Upper lobe of left lung (tissue), 6 donors: ENCODE measurements at regions not wholly inside any gene's neighbourhood (a gene's known extent, or its start where the extent isn't known, plus 50 kb on each side); places are given as distances from the start of the nearest gene placed in this dataset.

ENCODE experiments used
- ATAC-seq, 2 donors: fragments of 200-7000 bp; cut with Tn5 transposase; one replicate each; pipeline ENCODE4 v1.9.1; 2022; ENCODE audit warnings: mild to moderate bottlenecking in 2 of 2, moderate library complexity in 2 of 2; ENCODE audit not compliant: low FRiP score in 2 of 2
- DNase-seq, 2 donors: peaks; one replicate each; pipeline ENCODE4 v3.0.0-alpha.2; 2019 to 2020
- H3K27ac ChIP-seq, 4 donors: fragments of 200-600 bp; sonication (generic); one replicate each; pipeline ENCODE4 v1.5.1; 2016 to 2019
- H3K27me3 ChIP-seq, 4 donors: fragments of 200-600 bp; sonication (generic); one replicate each; pipeline ENCODE4 v1.5.1; 2017 to 2019
- H3K36me3 ChIP-seq, 4 donors: fragments of 200-600 bp; sonication (generic); one replicate each; pipeline ENCODE4 v1.5.1; 2016 to 2019
- H3K4me1 ChIP-seq, 4 donors: fragments of 200-600 bp; sonication (generic); one replicate each; pipeline ENCODE4 v1.5.1; 2018 to 2019
- H3K4me3 ChIP-seq, 4 donors: fragments of 200-600 bp; sonication (generic); one replicate each; pipeline ENCODE4 v1.5.1; 2017 to 2019; ENCODE audit warnings: mild to moderate bottlenecking in 2 of 4, moderate library complexity in 1 of 4
- H3K9me3 ChIP-seq, 4 donors: fragments of 200-600 bp; sonication (generic); one replicate each; pipeline ENCODE4 v1.5.1; 2018 to 2019
- CTCF ChIP-seq, 6 experiments: fragments of 450-650 bp in 4 of 6; fragments of 200-600 bp in 2 of 6; sonication (generic) in 2 of 6; IDR thresholded peaks; one replicate each; pipeline ENCODE4 v1.5.1; 2016 to 2019; ENCODE audit warnings: antibody characterized with exemption in 6 of 6
- EP300 ChIP-seq, 4 donors: sonication (generic); formaldehyde crosslinking; IDR thresholded peaks; one replicate each; pipeline ENCODE4 v1.5.1; 2017; ENCODE audit warnings: antibody characterized with exemption in 4 of 4, control low read depth in 2 of 4
- POLR2A ChIP-seq, 4 donors: fragments of 450-650 bp; IDR thresholded peaks; one replicate each; pipeline ENCODE4 v1.5.1; 2016 to 2017; ENCODE audit warnings: antibody characterized with exemption in 4 of 4, mild to moderate bottlenecking in 2 of 4
- POLR2AphosphoS5 ChIP-seq, 2 donors: sonication (generic); formaldehyde crosslinking; IDR thresholded peaks; one replicate each; pipeline ENCODE4 v1.5.1; 2017; ENCODE audit warnings: antibody characterized with exemption in 2 of 2
- WGBS, 2 donors: methylation state at CpG; one replicate each; pipeline ENCODE4 v1.1.5; 2017 to 2018; 5-methylcytosine and 5-hydroxymethylcytosine counted together
- donor health status: DM: no; HTN: no; CAD: no; lungs with moderate emphysema.
- donor health status: DM: no; HTN: yes; CAD: no; lungs with severe emphysema.

GRCh38 chr18:71554686-71555085, 989.5 kb downstream of the CBLN2 start:
- Histone ChIP-seq H3K4me1 (no peaks in the 10 kb centered on the region), H3K9me3 (no peaks in the 10 kb centered on the region), H3K4me3 (no peak overlapping the region), H3K27me3 (no peaks in the 10 kb centered on the region), H3K27ac (no peak overlapping the region), H3K36me3 (no peaks in the 10 kb centered on the region)
- ATAC-seq (no peak), DNase-seq (no peak)
- TF ChIP-seq CTCF (IDR thresholded peaks at IDR 0.05) (no peak), POLR2A (IDR thresholded peaks at IDR 0.05) (no peak), POLR2AphosphoS5 (IDR thresholded peaks at IDR 0.05) (no peak), EP300 (IDR thresholded peaks at IDR 0.05) (no peak)
- WGBS, 2 donors: 56 to 69% methylated on average over 2 of the region's 2 CpGs

- TF ChIP-seq POLR2A (IDR thresholded peaks at IDR 0.05) (no peak), EP300 (IDR thresholded peaks at IDR 0.05) (no peak), POLR2AphosphoS5 (IDR thresholded peaks at IDR 0.05) (no peak), CTCF (IDR thresholded peaks at IDR 0.05) (no peak)
- H3K36me3 ChIP-seq: no peaks in the 10 kb centered on the region
- WGBS, 2 donors: 78 to 82% methylated on average over 3 of the region's 3 CpGs
- DNase-seq (no peak), ATAC-seq (no peak)
- H3K4me3 ChIP-seq: no peak overlapping the region
- no peaks in the 10 kb centered on the region for H3K27me3 ChIP-seq
- peaks cover 0 to 10% (median 2%) of the 10 kb centered on the region in 4 donors for H3K9me3 ChIP-seq
- H3K4me1 ChIP-seq: no peaks in the 10 kb centered on the region
- no peak overlapping the region for H3K27ac ChIP-seq
Measured at GRCh38 chr18:71541643-71542042, 1002.5 kb downstream of the CBLN2 start.

GRCh38 chr18:71529703-71530303, 1014.3 kb downstream of the CBLN2 start:
- H3K27me3 ChIP-seq: no peaks in the 10 kb centered on the region
- H3K36me3 ChIP-seq: no peaks in the 10 kb centered on the region
- no peaks in the 10 kb centered on the region for H3K4me1 ChIP-seq
- ATAC-seq (no peak), DNase-seq (no peak)
- H3K4me3 ChIP-seq: no peak overlapping the region
- H3K27ac ChIP-seq: no peak overlapping the region
- 48 to 55% methylated on average over 3 of the region's 3 CpGs for WGBS, 2 donors
- no peaks in the 10 kb centered on the region for H3K9me3 ChIP-seq
- TF ChIP-seq EP300 (IDR thresholded peaks at IDR 0.05) (no peak), CTCF (IDR thresholded peaks at IDR 0.05) (no peak), POLR2A (IDR thresholded peaks at IDR 0.05) (no peak), POLR2AphosphoS5 (IDR thresholded peaks at IDR 0.05) (no peak)

- 80 to 81% methylated on average over 5 of the region's 5 CpGs for WGBS, 2 donors
- DNase-seq: no peak
- no peaks in the 10 kb centered on the region for H3K27me3 ChIP-seq
- no peak for TF ChIP-seq CTCF (IDR thresholded peaks at IDR 0.05)
- no peak for TF ChIP-seq POLR2AphosphoS5 (IDR thresholded peaks at IDR 0.05)
- no peak for TF ChIP-seq POLR2A (IDR thresholded peaks at IDR 0.05)
- no peak for TF ChIP-seq EP300 (IDR thresholded peaks at IDR 0.05)
- no peak overlapping the region for H3K27ac ChIP-seq
- H3K9me3 ChIP-seq: no peaks in the 10 kb centered on the region
- ATAC-seq: no peak
- no peaks in the 10 kb centered on the region for H3K4me1 ChIP-seq
- no peaks in the 10 kb centered on the region for H3K36me3 ChIP-seq
- H3K4me3 ChIP-seq: no peak overlapping the region
Measured at GRCh38 chr18:71523483-71524435, 1020.4 kb downstream of the CBLN2 start.
